Glomerular endothelial cell (primary cell): ENCODE measurements at regions not wholly inside any gene's neighbourhood (a gene's known extent, or its start where the extent isn't known, plus 50 kb on each side); places are given as distances from the start of the nearest gene placed in this dataset.

ENCODE experiments used
- DNase-seq: peaks from one replicate; pipeline ENCODE4 v3.0.0-alpha.2; 2011; ENCODE audit warnings: low read depth, low spot score; ENCODE audit errors: extremely low read depth

DNA sequence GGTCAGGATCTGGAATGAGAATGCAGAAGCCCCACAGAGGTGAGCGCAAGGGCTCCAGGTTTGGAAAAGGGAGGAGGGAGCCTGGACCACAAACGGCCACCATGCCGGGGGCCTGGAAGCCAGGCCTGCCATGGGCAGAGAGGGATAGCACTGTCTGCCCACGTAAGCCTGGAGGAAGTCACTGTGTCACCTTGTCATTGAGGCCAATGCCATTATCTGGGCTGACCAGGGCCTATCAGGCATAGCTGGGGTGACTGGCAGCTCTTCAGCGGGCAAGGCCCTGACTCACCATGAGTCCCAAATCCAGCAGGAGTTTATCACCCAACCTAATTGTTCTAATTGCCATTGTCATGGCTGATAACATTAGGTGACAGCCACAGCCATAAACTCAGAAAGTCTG is 84.6 kb downstream of the MATN1 start:
- DNase-seq, result no peak

DNA sequence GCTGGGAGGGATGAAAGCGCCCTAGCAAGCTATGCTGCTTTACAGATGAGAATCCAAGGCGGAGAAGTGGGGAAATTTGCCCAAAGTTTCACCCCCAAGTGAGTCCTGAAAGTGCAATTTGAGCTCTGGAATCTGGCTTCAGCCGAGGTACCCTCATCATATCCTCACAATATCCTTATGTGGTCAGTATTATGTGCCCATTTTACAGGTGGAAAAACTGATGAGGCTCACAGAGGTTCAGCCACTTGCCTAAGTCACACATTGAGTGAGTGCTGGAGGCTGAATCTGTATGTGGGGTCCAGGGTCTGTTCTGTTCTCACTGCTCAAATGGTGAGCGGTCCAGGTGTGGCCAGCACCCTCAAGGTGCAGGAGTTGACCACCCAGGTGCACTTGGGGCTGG is 85.3 kb downstream of the MATN1 start:
- DNase-seq, result no peak

DNA sequence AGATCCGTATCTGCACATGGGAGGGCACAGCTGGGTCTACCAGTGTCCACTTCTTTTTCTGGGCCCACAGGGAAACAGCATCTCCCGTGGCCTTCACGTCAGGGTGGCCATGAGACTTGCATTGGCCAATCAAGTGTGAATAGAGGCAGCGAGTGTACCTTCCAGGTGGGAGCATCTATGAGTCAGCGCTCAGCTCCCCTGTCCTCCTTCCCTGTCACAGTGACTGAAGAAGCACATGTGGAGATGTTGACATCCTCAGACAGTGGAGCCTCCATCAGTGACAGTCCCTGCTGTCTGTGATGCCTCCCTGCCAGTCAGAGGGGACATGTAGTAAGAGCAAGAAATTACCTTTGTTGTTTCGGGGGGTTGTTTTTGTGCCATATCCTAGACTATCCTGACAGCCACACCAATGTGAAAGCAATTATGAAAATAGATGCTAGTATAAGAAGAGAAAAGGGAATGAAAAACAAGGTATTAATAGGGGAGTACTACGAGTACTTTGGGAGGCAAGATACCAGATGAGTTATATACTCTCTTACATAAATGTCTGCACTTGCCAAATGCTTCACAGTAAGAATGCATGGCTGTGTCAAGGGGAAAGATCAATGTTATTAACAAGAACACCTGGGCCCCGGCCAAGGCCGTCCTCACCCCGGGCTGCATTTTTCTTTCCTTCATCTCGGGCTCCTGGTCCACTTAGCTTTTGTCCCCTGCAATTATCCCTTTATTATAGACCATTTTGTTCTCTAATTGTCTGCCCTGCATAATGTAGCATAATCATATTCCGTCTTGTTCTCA is 86.0 kb downstream of the MATN1 start:
- DNase-seq, result no peak

DNA sequence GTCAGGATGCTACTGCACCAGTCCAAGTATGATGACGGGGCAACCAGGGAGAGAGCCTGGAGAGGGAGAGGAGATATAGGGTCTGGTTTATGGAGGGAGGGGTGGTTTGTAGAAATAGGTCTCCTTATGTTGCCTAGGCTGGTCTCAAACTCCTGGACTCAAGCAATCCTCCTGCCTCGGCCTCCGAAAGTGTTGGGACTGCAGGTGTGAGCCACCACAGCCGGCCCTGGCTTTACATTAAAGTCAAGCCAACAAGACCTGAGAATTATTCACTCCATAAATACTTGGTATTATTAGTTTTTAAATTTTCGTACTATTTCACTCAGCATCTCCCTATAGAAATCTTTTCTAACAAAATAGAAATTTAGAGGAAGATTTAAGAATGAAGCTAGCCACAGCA is 86.8 kb downstream of the MATN1 start:
- no peak for DNase-seq

DNA sequence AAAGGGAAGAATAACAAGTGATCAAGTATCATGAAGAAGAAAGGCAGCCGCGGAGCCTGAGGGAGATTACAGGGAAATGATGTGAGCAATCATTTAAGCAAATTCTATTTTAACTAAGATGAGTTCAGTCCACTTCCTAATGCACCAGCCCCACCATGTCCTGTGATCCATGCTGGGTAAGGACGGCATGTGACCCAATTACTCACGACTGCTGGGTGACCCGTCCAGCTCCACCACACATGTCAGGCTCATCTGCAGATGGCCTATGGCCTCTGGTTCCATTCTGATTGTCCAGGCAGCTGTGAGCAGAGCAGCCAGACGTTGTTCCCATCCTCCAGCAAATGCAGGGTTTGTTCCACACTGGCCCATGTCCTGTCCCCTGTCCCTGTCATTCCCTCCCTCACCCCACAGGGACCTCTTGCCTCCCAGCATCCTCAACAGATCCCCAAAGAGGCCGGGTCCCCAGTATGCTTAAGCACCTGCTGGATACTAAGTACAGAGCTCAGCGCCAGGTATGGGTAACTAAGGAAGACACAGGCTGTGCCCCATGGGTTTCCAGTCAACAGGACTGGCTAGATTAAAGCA is 87.9 kb downstream of the MATN1 start:
- no peak for DNase-seq

DNA sequence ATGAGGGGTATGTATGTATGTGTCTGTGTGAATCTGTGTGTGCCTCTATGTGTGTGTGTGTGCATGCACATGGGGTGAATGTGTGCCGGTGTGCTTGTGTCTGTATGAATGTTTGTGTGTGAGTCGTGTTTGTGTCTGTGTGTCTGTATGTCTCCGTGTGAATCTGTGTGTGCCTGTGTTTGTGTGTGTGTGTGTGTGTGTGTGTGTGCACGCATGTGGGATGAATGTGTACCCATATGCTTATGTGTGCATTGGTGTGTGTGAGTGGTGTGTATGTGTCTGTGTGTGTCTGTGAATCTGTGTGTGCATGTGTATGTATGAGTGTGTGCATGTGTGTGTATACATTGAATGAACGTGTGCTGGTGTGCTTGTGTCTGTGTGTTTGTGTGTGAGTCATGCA is 88.9 kb downstream of the MATN1 start:
- no peak for DNase-seq

DNA sequence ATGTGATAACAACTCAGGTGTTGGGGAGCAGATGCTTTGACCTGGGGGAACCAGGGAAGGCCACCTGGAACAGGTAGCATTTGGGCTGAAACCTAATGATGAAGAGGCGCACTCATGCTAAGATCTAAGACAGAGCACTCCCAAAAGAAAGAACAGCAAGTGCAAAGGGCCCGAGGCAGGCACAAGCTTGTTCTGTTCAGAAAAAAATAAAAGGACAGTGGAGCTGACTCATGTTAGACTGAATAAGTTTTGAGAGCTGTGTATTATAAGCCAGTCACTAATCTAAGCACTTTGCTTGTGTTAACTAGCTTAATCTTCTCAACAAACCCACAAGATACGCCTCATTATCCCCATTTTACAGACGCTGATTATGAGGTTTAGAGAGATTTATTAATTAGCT is 90.1 kb downstream of the MATN1 start:
- no peak for DNase-seq

DNA sequence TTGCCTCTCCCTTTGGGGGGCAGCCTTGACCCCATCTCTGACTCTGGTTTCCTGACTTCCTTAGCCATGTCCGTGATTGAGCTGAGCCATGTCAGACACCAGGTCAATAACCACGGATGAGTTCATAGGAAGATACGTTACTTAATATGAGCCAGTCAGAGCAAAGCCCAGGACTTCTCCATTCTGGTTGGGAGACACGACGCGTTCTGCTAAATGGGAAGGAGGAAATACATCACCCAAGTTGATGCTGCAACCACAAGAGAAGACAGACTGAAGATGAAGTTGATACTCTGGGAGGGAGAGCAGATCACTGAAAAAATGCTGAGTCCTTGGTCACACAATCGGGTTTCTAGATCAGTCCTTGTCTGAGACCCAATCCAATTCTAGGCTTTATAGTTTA is 90.9 kb downstream of the MATN1 start:
- DNase-seq, result no peak

DNA sequence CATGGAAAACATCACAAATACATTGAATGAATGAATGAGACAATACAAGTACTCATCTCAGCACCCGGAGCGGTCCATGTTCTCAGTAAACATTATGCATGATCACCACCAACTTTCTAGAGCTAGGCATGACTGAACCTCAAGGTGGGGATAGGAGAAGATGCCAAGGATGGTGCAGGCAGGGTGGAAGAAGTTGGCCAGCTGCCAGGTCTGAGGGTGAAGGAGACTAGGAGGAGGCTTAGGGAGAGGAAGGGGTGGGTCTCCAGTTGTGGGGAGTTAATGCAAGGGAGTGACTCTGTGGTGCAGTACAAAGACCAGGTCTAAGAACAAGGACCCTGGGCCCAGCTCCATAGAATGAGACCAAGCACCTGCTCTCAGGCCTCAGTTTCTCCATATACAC is 91.7 kb downstream of the MATN1 start:
- DNase-seq, result no peak

DNA sequence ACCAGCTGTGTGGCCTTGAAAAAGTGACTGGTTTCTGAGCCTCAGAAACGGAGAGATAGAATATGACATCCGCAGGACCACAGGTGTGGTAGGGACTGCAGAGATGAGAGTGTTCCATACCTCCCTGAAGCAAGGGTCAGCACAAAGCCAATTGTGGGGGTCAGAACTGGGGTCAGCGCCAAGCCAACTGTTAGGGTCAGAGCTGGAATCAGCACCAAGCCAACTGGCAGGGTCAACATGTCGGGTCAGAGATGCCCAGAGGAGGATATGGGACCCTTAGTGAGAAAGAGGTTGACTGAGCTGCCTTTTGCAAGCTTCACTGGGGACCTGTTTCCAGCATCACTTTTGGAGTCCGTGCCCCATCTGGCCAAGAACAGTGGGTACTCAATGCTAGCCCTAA is 93.9 kb downstream of the MATN1 start:
- no peak for DNase-seq

DNA sequence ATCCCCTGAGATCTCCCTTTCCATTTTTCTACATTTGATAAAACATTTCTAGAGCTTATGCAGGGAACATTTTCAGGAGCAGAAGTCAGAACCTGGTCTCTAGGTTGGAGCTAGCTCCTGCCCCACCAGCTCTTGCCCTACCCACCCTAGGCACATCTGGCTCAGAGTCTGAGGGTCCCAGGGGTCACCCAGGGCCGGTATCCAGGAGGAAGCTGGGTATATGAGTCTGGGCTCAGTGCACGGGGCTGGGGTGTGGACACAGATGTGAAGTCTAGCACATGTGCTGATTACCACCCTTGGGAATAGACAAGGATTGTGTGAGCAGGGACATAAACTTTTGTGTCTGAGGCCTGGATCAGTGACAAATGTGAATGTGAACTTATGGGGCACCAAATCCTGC is 95.4 kb downstream of the MATN1 start:
- no peak for DNase-seq

DNA sequence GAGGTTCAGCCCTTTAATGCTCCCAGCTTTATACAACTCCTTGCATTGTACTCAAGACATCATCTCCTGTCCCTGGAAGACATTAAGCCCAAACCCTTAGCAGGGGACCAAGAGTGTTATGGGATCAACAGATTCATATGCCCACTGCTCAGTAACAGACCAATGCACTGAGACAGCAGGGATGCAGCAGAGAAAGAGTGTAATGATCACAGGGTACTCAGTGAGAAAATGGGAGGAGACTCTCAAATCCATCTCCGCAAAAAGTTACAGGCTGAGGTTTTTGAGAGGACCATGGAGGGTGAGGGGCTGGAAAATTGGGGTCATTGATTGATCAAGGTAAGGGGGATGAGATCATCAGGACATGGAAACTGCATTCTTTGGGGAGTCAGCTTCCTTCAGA is 96.2 kb downstream of the MATN1 start:
- no peak for DNase-seq

DNA sequence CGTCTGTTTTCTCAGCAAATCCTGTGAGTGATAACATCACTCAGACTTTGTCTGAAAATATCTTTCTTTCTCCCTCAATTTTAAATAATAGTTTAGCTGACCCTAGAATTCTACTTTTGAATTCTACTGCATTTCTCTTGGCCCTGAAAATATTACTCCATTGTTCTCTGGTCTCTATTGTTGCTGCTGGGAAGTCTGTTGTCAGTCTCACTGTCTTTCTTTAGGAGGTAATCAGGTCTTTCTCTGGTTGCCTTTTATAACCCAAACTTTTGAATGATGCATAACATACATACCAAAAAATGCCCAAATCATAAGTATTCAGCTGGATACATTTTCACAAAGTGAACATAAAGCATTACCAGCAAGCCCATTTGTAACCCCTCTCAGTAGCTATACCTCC is 100.0 kb downstream of the MATN1 start:
- DNase-seq, result no peak

DNA sequence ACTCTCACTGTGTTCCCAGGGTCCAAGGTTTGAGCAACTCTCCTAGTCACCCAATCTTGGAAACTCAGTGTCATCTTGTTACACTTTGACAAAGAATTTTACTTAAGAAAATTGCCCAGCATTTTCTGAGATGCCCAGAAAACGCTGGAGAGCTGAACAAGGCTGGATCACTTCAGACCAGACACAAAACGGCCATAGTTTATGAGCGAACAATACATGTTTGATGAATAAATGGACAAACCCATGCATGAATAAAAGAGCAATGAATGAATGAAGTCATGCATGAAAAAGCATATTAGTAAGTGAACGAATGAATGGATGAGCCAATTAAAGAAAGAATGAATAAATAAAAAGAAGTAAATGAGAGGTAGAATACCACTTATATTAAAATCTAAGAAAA is 103.8 kb downstream of the MATN1 start:
- DNase-seq, result no peak

DNA sequence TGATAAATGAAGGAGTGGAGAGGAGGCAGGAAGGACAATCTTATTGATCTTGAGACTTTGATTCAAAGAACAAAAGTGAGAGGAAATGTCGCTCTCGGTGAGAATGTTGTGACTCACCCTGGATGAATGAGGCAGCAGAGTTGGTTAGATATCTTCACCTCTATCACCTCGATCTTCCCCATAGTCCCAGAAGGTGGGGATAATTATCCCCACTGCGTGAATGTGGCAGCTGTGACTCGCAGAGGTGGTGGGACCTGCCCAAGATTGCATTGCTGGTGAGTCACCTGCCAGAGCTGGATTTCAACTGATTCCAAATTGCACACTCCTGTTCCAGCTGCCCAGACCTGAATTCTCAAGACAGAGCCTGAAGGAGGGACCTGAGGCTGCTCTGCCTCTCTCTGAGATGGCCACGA is 105.0 kb downstream of the MATN1 start:
- no peak for DNase-seq

DNA sequence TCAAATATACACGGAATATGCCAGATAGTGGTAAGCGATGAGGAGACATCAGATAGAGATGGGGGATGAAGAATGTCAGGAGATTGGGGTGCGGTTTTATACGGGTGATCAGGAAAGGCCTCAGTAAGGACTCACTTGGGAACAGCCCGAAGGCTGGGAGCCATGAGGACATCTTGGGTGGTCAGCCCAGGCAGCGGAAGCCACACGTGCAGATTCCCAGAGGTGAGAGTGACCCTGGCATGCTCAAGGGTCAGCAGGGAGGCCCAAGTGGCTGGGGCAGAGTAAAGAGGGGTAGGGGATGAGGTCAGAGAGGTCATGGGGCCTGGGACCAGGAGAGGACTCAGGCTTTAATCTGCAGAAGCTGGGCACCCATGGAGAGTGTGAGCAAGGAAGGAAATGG is 106.6 kb downstream of the MATN1 start:
- no peak for DNase-seq

DNA sequence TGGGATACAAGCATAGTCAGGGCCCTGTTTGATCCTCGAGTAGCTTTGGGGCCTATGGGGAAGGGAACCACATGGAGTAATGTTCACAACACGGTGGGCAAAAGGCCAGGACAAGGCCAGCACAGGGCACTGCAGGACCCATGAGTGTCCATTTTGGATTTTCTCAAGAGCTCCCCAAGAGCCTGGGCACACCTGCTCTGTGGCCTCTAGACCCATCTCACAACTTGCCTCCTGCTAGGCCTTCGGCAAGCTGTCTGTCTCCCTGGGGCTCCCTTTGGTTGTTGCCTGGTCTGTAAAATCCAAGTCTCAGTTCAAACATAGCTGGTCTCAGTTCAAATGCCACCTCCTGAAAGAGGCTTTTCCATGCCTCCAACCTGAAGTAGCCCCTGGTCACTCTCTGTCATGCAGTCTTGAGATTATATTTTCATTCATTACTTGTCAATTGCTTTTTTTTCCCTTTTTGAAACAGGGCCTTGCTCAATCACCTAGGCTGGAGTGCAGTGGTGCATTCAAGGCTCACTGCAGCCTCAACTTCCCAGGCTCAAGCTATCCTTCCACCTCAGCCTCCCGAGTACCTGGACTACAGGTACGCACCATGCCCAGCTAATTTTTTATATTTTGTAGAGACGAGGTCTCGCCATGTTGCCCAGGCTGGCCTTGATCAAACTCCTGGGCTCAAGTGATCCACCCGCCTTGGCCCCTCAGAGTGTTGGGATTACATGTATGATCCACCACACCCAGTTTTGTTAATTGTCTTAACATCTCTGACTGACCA is 107.4 kb downstream of the MATN1 start:
- no peak for DNase-seq

DNA sequence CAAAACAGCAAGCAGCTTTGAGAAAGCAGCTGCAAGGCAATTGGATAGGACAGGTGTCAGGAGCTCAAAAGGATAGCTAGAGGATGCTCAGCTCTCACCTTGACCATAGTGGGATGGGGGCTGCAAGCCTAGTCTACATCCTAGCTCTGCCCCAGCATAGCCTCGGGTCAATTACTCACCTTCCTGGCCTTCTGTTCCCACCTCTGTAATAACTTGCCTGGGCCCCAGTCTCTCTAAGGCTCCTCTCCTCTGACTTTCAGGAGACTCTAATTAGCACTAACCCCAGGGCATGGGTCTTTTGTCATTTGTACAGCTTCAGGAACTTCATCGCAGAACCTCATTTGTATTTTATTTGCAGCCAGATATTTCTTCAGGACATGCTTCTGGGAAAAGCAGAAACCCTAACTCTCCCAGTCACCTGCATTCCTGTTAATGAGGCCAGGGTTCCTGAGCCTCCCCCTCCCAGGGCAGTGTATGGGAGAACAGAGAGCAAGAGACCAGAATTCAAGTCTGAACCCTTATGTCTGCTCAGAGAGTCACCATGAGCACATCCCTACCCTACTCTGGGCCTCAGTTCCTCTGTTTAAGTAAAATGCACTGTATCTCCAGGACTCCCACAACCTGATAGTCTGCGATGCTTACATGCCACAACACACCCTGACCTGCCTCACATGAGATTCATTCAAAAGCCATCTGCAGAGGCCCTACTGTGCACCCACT is 108.1 kb downstream of the MATN1 start:
- DNase-seq, result no peak

DNA sequence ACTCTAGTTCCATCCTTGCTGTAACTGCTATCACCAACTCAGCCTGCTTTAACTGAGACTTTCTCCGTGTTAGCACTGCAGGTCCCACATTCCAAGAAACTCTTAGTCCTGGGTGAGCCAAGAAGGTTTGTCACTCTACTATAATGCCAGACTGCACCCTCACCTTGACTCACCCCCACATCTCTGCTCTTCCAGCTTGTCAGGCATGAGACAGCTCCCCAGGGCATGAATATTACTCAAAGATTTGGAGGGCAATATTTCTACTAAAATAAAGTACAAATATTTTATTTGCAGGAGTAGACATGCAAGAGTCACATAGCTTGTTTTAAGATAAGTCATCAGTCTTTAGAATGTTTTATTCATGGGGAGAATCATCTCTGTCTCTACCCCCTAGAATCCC is 110.2 kb downstream of the MATN1 start:
- no peak for DNase-seq

DNA sequence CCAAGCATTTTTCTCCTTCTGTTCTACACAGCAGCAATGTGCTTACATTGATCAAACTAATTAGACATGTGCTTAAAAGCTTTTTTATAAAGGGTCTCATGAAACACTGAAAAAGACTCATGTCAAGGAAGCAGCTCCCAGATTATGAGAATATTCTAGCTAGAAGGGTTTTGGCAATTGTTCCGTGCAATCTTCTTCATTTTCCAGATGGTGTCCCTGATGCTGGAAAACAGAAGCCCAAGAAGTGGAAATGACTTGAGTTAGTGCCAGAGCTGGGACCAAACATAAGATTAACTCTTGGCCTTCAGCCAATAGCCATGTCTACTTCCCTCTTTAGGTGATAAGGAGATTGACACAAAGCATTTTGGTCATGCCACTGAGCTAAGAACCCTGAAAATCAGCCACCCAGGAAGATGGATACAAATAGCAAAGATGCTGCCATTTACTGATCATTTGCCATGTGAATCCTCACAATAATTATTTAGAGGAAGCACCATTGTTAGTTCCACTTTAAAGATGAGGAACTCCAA is 110.8 kb downstream of the MATN1 start:
- DNase-seq, result no peak

DNA sequence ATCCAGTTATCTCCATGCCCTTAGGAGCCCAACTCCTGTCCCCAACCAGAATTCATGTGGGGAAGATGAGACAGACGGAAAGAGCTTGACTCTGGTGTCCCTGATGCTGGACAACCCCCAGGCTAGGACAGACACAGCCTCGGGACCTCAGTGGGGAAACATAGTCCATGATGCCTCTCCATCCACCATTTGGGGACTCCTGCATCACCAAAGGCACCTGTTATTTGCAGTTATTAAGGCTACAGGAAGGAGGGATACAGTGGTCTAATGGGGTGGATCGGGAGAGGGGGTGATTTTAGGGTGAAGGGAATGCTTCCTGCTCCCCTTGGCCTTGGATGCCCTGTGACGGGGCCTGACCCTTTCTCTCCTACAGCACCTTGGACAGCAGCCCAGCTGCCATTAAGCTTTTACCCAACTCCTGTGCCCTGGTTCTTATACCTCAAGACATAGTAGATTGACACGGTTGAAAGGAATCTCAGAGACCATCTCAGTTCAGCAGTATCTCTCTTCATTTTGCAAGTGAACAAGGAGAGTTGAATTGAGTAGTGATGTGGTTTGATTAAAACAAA is 111.6 kb downstream of the MATN1 start:
- DNase-seq, result no peak
